Smooth muscle cell (in vitro differentiated cells): ENCODE measurements at regions not wholly inside any gene's neighbourhood (a gene's known extent, or its start where the extent isn't known, plus 50 kb on each side); places are given as distances from the start of the nearest gene placed in this dataset.

Source experiments
- DNase-seq: peaks from one replicate; lab custom pipeline; 2025; ENCODE audit not compliant: unreplicated experiment; lab: John Stamatoyannopoulos, UW
- H2AFZ ChIP-seq: fragments of 200-600 bp; sonication (generic); 2 replicates; pipeline ENCODE4 v1.6.0; 2016; ENCODE audit warnings: antibody characterized with exemption, low read depth, mild to moderate bottlenecking
- H3F3A ChIP-seq: fragments of 200-600 bp; sonication (generic); 2 replicates; pipeline ENCODE4 v1.6.0; 2017; ENCODE audit warnings: antibody characterized with exemption, low read depth
- H3K27ac ChIP-seq: fragments of 200-600 bp; sonication (generic); 2 replicates; pipeline ENCODE4 v1.5.1; 2016; ENCODE audit warnings: low read depth, mild to moderate bottlenecking
- H3K27me3 ChIP-seq: fragments of 200-600 bp; sonication (generic); 2 replicates; pipeline ENCODE4 v1.6.1; 2016; ENCODE audit warnings: low read depth, mild to moderate bottlenecking
- H3K36me3 ChIP-seq: fragments of 200-600 bp; sonication (generic); 2 replicates; pipeline ENCODE4 v1.5.1; 2016; ENCODE audit warnings: low read depth
- H3K4me1 ChIP-seq: fragments of 200-600 bp; sonication (generic); 2 replicates; pipeline ENCODE4 v1.5.1; 2016; ENCODE audit warnings: low read depth
- H3K4me2 ChIP-seq: fragments of 200-600 bp; sonication (generic); 2 replicates; pipeline ENCODE4 v1.6.0; 2016; ENCODE audit warnings: mild to moderate bottlenecking
- H3K4me3 ChIP-seq: fragments of 200-600 bp; sonication (generic); 2 replicates; pipeline ENCODE4 v1.5.1; 2016; ENCODE audit warnings: mild to moderate bottlenecking
- H3K79me2 ChIP-seq: fragments of 200-600 bp; sonication (generic); 2 replicates; pipeline ENCODE4 v1.6.0; 2016; ENCODE audit warnings: low read depth, mild to moderate bottlenecking
- H3K9ac ChIP-seq: fragments of 200-600 bp; sonication (generic); 2 replicates; pipeline ENCODE4 v1.6.0; 2016; ENCODE audit warnings: low read depth
- H3K9me3 ChIP-seq: fragments of 200-600 bp; sonication (generic); replicated peaks from 2 replicates; pipeline ENCODE4 v1.5.1; 2016; ENCODE audit warnings: low read depth
- H4K20me1 ChIP-seq: fragments of 200-600 bp; sonication (generic); 2 replicates; pipeline ENCODE4 v1.6.0; 2016; ENCODE audit warnings: low read depth
- WGBS: methylation state at CpG from one replicate; pipeline ENCODE4 v1.1.7; 2016; ENCODE audit warnings: low lambda C conversion rate; 5-methylcytosine and 5-hydroxymethylcytosine counted together
- TF ChIP-seq, protein P1 (sequence below): fragments of 200-600 bp; sonication (generic); IDR thresholded peaks from 2 replicates; pipeline ENCODE4 v1.5.1; 2017; ENCODE audit warnings: borderline replicate concordance, mild to moderate bottlenecking, antibody characterized with exemption; ENCODE audit not compliant: insufficient read depth, poor library complexity, severe bottlenecking

- 93% methylated on average over 2 of the region's 2 CpGs for WGBS
- TF ChIP-seq, protein P1, sequence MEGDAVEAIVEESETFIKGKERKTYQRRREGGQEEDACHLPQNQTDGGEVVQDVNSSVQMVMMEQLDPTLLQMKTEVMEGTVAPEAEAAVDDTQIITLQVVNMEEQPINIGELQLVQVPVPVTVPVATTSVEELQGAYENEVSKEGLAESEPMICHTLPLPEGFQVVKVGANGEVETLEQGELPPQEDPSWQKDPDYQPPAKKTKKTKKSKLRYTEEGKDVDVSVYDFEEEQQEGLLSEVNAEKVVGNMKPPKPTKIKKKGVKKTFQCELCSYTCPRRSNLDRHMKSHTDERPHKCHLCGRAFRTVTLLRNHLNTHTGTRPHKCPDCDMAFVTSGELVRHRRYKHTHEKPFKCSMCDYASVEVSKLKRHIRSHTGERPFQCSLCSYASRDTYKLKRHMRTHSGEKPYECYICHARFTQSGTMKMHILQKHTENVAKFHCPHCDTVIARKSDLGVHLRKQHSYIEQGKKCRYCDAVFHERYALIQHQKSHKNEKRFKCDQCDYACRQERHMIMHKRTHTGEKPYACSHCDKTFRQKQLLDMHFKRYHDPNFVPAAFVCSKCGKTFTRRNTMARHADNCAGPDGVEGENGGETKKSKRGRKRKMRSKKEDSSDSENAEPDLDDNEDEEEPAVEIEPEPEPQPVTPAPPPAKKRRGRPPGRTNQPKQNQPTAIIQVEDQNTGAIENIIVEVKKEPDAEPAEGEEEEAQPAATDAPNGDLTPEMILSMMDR, result no peak
Measured at GRCh38 chr21:15264084-15264665, 199.4 kb upstream of the NRIP1 start.

GRCh38 chr21:15272171-15272570, 207.4 kb upstream of the NRIP1 start:
- WGBS, result 66% methylated on average over 4 of the region's 4 CpGs
- TF ChIP-seq, protein P1, result no peak
- Histone ChIP-seq H3K79me2 (no peaks in the 10 kb centered on the region), H4K20me1 (no peaks in the 10 kb centered on the region), H3K4me2 (no peak overlapping the region), H3K4me3 (no peak overlapping the region), H2AFZ (no peak overlapping the region), H3K4me1 (no peaks in the 10 kb centered on the region), H3F3A (no peaks in the 10 kb centered on the region), H3K9ac (no peak overlapping the region), H3K9me3 (no peaks in the 10 kb centered on the region), H3K27ac (no peak overlapping the region), H3K27me3 (no peaks in the 10 kb centered on the region), H3K36me3 (no peaks in the 10 kb centered on the region)
- DNase-seq, result no peak

More at GRCh38 chr21:15264084-15264665, 199.4 kb upstream of the NRIP1 start:
- Histone ChIP-seq H3K9ac (no peak overlapping the region), H3K4me3 (no peak overlapping the region), H3K4me2 (no peak overlapping the region), H3K4me1 (no peaks in the 10 kb centered on the region), H3K36me3 (no peaks in the 10 kb centered on the region), H3K27me3 (no peaks in the 10 kb centered on the region), H3F3A (no peaks in the 10 kb centered on the region), H4K20me1 (no peaks in the 10 kb centered on the region), H2AFZ (no peak overlapping the region), H3K9me3 (no peaks in the 10 kb centered on the region), H3K27ac (no peak overlapping the region), H3K79me2 (no peaks in the 10 kb centered on the region)
- no peak for DNase-seq

- TF ChIP-seq, protein P1, result no peak
- 69% methylated on average over 2 of the region's 2 CpGs for WGBS
- no peaks in the 10 kb centered on the region for H3K9me3 ChIP-seq
- no peak overlapping the region for H3K9ac ChIP-seq
- no peak overlapping the region for H3K4me3 ChIP-seq
- H3K4me1 ChIP-seq, result no peaks in the 10 kb centered on the region
- no peak overlapping the region for H2AFZ ChIP-seq
- no peaks in the 10 kb centered on the region for H4K20me1 ChIP-seq
- no peaks in the 10 kb centered on the region for H3K36me3 ChIP-seq
- H3F3A ChIP-seq, result no peaks in the 10 kb centered on the region
- H3K27me3 ChIP-seq, result no peaks in the 10 kb centered on the region
- no peak for DNase-seq
- no peak overlapping the region for H3K27ac ChIP-seq
- H3K4me2 ChIP-seq, result no peak overlapping the region
- no peaks in the 10 kb centered on the region for H3K79me2 ChIP-seq
Measured at GRCh38 chr21:15272591-15272990, 207.8 kb upstream of the NRIP1 start.

DNA sequence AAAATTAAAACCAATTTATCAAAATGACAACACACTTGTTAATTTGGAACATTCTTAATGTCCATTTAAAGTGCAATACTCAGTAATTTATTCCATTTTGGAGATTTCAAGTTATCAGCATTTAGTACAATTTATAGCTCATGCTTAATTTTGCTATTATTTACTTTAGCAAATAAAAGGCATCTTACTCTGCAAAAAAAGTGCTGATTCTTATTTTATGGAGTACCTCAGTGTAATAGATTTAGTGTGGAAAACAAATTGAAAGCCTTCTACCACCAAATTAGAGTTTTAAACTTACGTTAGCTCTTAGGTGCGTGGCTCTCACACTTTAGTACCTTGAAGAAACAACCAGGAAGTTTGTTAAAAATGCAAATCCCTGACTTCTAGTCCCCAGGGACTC, 208.4 kb upstream of the NRIP1 start:
- Histone ChIP-seq H3K27me3 (no peaks in the 10 kb centered on the region), H3F3A (no peaks in the 10 kb centered on the region), H3K9me3 (no peaks in the 10 kb centered on the region), H2AFZ (no peak overlapping the region), H3K4me1 (no peaks in the 10 kb centered on the region), H4K20me1 (no peaks in the 10 kb centered on the region), H3K36me3 (no peaks in the 10 kb centered on the region), H3K79me2 (no peaks in the 10 kb centered on the region), H3K4me2 (no peak overlapping the region), H3K27ac (no peak overlapping the region), H3K4me3 (no peak overlapping the region), H3K9ac (no peak overlapping the region)
- 90% methylated on average over 2 of the region's 2 CpGs for WGBS
- TF ChIP-seq, protein P1, result no peak
- DNase-seq, result no peak
